Urothelium cell line (cell line): ENCODE measurements at regions not wholly inside any gene's neighbourhood (a gene's known extent, or its start where the extent isn't known, plus 50 kb on each side); places are given as distances from the start of the nearest gene placed in this dataset.
A peak's percentile ranks its signal among the peaks of the same experiment; 100 is the strongest.
"Not testable (repeated sequence)": the region's sequence is repeated elsewhere in the genome, so short reads cannot be mapped to it uniquely, and the experiment has no call there.

Source experiments
- DNase-seq: peaks from one replicate; pipeline ENCODE4 v3.0.0; 2011; ENCODE audit warnings: low spot score, mixed read lengths
- FAIRE-seq: peaks from 2 replicates; lab custom pipeline; 2011; peaks lifted over from hg19 to GRCh38; lab: Jason Lieb, UNC

DNA sequence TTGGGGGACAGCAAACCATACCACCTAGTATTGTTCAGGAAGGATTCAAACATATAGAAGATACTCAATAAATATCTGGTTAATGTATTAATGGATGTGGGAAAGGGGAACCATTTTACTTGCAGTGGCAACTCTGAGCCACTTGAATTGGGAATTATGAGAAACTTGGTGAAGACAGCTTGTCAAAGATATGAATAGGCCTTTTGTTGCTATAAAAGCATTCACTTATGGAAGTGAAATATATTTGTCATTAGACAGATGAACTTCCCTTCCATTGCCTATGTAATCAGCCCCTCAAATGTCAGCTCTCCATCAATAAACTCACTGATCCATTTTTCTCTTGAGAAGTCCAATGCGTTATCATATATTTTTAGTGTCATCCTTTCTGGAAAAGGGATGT lies 56.1 kb downstream of the GPR85 start:
- FAIRE-seq (no peak), DNase-seq (no peak)

GRCh38 chr7:113026941-113027340 lies 59.7 kb downstream of the GPR85 start:
- DNase-seq (no peak), FAIRE-seq (no peak)

DNA sequence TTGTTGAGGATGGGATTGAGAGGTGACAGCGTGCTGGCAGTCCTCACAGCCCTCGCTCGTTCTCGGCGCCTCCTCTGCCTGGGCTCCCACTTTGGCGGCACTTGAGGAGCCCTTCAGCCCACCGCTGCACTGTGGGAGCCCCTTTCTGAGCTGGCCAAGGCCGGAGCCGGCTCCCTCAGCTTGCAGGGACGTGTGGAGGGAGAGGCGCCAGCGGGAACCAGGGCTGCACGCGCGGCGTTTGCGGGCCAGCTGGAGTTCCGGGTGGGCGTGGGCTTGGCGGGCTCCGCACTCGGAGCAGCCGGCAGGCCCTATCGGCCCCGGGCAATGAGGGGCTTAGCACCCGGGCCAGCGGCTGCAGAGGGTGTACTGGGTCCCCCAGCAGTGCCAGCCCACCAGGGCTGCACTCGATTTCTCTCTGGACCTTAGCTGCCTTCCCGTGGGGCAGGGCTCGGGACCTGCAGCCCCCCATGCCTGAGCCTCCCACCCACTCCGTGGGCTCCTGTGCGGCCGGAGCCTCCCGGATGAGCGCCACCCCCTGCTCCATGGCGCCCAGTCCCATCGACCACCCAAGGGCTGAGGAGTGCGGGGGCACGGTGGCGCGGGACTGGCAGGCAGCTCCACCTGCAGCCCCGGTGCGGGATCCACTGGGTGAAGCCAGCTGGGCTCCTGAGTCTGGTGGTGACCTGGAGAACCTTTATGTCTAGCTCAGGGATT lies 69.3 kb downstream of the GPR85 start:
- DNase-seq, FAIRE-seq: not testable (repeated sequence)

DNA sequence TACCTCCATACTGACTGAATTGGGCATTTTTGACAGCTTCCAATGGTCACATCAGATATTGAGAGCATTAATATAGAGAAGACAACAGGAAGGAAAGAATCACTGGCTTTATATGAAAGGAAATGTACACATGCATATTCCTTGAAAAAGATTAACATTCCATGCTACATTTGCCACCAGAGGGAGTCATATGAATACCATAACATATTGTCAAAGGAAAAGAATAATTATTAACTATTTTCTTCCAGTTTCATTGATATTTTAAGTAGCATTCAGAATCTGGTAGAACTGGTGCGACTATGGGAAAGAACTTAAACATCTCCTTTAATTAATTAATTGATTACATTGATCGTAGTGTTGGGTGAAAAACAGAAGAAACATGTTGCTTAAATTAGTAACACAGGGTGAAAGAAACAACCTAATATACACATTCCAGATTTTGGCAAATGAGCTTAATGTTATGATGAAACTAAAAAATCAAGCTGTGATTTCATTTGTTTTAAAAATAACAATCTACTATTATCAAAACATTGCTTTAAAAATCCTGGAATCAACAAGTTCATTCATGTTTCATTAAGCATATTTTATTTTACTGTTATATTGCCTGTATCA lies 71.5 kb downstream of the GPR85 start:
- no peak for DNase-seq
- no peak for FAIRE-seq

GRCh38 chr7:113013761-113014449 lies 72.7 kb downstream of the GPR85 start:
- DNase-seq = no peak
- FAIRE-seq = no peak

DNA sequence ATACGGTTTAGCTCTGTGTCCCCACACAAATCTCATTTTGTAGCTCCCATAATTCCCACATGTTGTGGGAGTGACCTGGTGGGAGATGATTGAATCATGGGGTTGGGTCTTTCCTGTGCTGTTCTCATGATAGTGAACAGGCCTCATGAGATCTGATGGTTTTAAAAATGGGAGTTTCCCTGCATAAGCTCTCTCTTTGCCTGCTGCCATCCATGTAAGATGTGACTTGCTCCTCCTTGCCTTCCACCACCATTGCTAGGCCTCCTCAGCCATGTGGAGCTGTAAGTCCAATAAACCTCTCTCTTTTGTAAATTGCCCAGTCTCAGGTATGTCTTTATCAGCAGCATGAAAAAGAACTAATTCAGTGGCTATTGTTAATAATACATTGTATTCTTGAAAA lies 73.8 kb downstream of the GPR85 start:
- not testable (repeated sequence) for DNase-seq, FAIRE-seq

GRCh38 chr7:113010377-113010776 lies 76.2 kb downstream of the GPR85 start:
- DNase-seq (no peak), FAIRE-seq (no peak)

GRCh38 chr7:113008755-113009154 lies 77.9 kb downstream of the GPR85 start:
- DNase-seq = no peak
- FAIRE-seq = no peak

DNA sequence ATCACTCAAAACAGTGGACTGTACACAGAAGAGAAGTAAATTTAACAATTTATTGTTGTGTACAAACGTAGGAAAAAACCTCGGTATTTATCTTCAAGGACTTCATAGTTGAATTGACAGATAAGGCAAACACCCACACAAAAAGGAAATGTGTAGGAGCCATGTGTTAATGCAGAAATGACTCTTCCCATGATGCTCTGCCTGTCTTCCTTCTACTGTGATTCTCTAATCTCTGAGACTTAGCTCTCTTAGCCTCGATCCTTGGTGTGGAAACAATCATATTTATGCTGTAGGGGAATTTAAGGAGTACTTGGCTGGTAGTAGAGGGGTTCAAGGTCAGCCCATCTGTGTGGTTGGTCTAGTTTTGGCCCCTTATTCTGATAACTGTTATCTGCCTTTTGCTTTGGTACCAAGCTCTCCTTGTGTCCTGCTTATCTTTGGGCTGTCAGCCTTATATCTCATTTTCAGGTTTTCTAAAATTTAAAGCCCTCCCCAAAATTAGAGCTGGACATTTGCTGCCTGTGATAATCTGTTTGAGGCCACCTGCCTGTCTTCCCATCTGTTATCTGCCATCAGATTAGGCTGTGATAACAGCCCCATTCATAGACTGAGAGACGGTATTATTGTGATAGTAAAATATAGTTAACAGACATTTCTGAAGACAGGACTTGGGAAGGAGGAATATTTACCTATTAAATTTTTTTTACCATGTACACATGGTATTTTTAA lies 81.7 kb downstream of the GPR85 start:
- FAIRE-seq = no peak
- no peak for DNase-seq

- DNase-seq (no peak), FAIRE-seq (no peak)
Measured at GRCh38 chr7:113000316-113001020, 86.2 kb downstream of the GPR85 start.

GRCh38 chr7:112997831-112998230 lies 88.8 kb downstream of the GPR85 start:
- DNase-seq = no peak
- no peak for FAIRE-seq

DNA sequence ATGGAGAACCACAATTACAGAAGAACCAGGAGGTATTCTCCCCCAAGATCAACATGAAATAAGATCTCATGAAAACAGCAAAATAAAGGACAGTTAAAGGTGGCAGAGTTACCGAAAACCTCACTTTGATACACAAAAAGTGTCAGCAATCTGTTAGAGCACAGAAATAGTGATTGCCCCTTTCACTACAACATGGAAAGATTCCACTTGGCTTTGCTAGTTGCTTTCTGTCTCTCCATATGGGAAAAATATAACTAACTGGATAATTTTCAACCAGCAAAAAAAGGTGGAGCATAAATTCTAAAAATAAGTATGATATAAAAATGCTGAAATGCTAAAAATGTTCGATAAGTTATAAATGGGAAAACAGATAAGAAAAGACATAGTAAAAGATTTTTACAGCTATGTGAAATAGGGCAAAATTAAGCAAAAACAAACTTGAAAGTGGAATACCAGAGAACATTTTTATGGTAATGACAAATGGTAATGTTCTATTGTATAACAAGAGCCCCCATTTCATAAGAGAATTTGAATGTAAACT lies 90.2 kb downstream of the GPR85 start:
- no peak for FAIRE-seq
- no peak for DNase-seq

DNA sequence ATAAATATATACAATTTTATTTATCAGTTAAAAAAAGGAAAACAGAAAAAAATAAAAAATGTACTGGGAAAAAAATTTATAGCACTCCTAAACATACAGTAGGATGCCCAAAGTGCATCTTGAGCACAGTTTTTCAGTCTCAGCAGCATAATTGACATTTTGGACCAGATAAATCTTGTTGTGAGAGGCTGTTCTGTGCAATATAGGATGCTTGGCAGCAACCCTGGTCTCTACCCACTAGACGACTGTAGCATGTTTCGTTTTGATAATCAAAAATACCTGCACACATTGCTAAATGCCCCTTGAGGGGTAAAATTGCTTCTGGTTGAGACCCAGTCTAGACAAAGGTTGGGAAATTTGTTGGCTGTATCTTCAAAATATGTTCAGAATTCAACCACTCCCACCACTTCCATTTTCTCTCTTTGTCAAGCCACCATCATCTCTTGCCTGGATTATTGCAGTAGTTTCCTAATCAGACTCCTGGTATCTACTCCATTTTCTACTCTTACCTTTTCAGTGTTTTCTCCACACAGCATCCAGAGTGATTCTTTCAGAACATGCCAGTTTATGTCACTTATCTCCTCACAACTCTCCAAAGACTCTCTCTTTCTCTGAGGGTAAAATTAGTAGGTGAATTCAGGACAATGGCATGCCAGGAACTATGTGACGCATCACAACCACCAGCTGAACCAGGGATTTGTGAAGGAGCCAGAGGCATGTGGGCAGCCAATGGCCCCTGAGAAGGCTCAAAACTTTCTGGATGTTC lies 91.4 kb downstream of the GPR85 start:
- DNase-seq (peak; percentile 50), FAIRE-seq (no peak)

DNA sequence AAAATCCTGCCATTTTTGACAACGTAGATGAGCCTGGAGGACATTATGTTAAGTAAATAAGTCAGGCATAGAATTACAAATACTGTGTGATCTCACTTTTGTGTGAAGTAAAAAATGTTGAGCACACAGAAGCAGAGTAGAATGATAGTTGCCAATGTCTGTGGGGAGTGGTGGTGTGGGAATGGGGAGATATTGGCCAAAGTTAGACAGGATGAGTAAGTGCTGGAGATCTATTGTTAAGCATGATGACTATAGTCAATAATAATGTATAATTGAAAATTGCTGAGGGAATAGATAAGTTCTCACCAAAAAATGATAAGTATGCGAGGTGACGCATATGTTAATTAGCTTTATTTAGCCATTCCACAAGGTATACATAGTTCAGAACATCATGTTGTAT lies 92.0 kb downstream of the GPR85 start:
- DNase-seq (no peak), FAIRE-seq (no peak)

GRCh38 chr7:112990624-112991023 lies 96.0 kb downstream of the GPR85 start:
- peak; percentile 20 for DNase-seq
- no peak for FAIRE-seq

DNA sequence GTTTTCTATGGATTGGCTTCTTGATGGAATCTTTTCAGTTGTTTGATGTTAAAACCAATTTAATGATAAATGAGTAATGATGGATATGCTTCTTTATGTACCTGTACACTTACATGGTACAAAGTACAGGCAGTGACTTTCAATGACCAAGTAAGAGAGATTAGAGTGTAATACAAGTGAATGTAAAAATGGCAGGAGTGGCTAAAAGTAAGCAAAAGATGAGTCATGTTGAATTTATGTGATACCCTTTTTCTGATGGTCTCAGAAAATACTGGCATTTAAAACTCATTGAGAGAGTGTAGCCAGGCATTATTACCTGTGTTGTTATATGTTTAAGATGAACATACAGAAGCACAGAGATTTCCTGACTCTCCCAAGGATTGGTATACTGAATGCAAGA lies 97.1 kb downstream of the GPR85 start:
- FAIRE-seq = no peak
- DNase-seq = no peak

DNA sequence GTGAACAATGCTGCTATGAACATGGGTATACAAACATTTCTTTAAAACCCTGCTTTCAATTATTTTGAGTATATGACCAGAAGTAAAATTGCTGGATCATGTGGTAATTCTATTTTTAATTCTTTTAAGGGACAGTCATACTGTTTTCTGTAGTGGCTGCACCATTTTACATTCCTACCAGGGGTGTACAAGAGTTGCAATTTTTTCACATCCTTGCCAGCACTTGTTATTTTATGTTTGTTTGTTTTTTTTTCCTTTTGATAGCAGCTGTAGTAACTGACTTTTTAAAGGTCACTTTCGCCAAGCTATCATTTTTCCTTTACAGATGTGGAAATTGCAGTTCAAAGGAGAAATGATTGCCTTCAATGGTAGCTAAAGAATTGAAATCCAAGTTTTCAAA lies 99.5 kb downstream of the GPR85 start:
- no peak for FAIRE-seq
- no peak for DNase-seq

- no peak for FAIRE-seq
- peak; percentile 6 for DNase-seq
Measured at GRCh38 chr7:112986256-112987031, 100.2 kb downstream of the GPR85 start.

DNA sequence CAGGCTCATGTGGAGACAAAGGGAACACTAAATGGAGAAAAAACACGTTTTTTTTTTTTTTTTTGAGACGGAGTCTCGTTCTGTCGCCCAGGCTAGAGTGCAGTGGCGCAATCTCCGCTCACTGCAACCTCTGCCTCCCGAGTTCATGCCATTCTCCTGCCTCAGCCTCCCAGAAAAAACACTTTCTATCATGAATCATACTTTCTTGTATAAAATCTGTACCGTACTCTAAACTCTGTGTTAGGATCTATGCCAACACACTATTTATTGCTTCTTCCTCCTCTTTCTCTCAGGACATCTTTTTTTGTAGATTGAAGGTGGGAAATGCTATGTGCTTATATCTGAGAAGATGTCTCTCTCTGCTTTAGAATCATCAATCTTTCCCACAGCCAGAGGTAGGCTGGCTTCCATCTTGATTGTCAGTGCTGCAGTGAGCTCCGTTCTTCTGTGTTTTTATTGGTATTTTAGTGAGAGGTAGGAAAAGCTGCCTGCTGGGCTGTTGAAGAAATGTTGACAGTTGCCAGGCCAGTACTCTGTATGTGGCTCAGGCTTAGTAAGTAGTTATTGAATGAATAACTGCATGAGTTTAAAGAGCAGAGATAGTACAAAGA lies 101.1 kb downstream of the GPR85 start:
- FAIRE-seq (no peak), DNase-seq (peak; percentile 7)
